HL-60 (cell line): ENCODE measurements at regions not wholly inside any gene's neighbourhood (a gene's known extent, or its start where the extent isn't known, plus 50 kb on each side); places are given as distances from the start of the nearest gene placed in this dataset.

Source experiments
- DNase-seq, 2 experiments: peaks; one replicate each; pipeline ENCODE4 v3.0.0-alpha.2; 2010 to 2020; ENCODE audit warnings: low read depth in 1 of 2, low spot score in 1 of 2
- H3K27ac ChIP-seq: fragments of 250-450 bp; sonication (Bioruptor Pico); replicated peaks from 2 replicates; pipeline ENCODE4 v1.5.1; 2020; ENCODE audit warnings: mild to moderate bottlenecking, moderate library complexity
- H3K27me3 ChIP-seq: fragments of 250-450 bp; sonication (Bioruptor Pico); 2 replicates; pipeline ENCODE4 v1.5.1; 2021; ENCODE audit warnings: mild to moderate bottlenecking, moderate library complexity; ENCODE audit not compliant: insufficient read depth, poor library complexity, severe bottlenecking
- H3K4me3 ChIP-seq: replicated peaks from 2 replicates; pipeline ENCODE4 v1.5.1; 2011; ENCODE audit warnings: mild to moderate bottlenecking, control low read depth, low read length; ENCODE audit not compliant: insufficient read depth
- CTCF ChIP-seq: IDR thresholded peaks from one replicate; pipeline ENCODE4 v1.5.1; 2011; ENCODE audit warnings: low read length, control low read depth, inconsistent platforms; ENCODE audit not compliant: insufficient read depth
- GABPA ChIP-seq: IDR thresholded peaks from 2 replicates; pipeline ENCODE4 v1.6.1; 2012; ENCODE audit warnings: low read depth
- POLR2AphosphoS5 ChIP-seq: IDR thresholded peaks from 2 replicates; pipeline ENCODE4 v1.6.1; 2012; ENCODE audit warnings: low read depth
- REST ChIP-seq: IDR thresholded peaks from 2 replicates; pipeline ENCODE4 v1.6.1; 2012; ENCODE audit warnings: low read depth; ENCODE audit not compliant: insufficient replicate concordance
- SPI1 ChIP-seq: IDR thresholded peaks from 2 replicates; pipeline ENCODE4 v1.6.1; 2012; ENCODE audit warnings: low read depth, mild to moderate bottlenecking, borderline replicate concordance

GRCh38 chr5:161042862-161043261 lies 190.9 kb upstream of the ATP10B start:
- Histone ChIP-seq H3K27ac (no peak overlapping the region), H3K27me3 (no peaks in the 10 kb centered on the region), H3K4me3 (no peak overlapping the region)
- no peak for TF ChIP-seq CTCF
- no peak for TF ChIP-seq REST
- TF ChIP-seq POLR2AphosphoS5 = no peak
- TF ChIP-seq SPI1 = no peak
- no peak for TF ChIP-seq GABPA
- no peak for DNase-seq

DNA sequence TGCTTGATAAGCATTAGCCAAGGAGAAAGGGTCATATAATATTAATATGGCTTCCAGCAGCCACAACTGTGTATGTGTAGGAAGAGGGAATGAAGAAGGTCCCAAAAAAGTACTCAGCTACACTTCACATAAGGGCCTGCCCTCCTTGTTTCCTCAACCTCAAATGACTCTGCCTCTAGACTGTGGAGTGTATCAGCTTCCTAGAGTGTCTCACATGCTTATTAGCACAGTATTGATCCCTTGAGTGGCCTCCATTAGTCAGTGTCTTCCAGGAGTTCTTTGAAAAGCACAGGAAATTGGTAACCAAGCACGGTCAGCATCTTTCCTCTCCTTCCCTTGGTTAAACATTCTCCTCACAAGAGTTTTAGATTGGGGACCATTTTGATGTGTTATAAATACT lies 190.4 kb upstream of the ATP10B start:
- no peak overlapping the region for H3K27ac ChIP-seq
- no peak overlapping the region for H3K4me3 ChIP-seq
- no peaks in the 10 kb centered on the region for H3K27me3 ChIP-seq
- DNase-seq = no peak
- no peak for TF ChIP-seq REST
- TF ChIP-seq SPI1 = no peak
- no peak for TF ChIP-seq CTCF
- no peak for TF ChIP-seq POLR2AphosphoS5
- TF ChIP-seq GABPA = no peak

- DNase-seq = no peak
- TF ChIP-seq REST = no peak
- TF ChIP-seq CTCF = no peak
- H3K4me3 ChIP-seq = no peak overlapping the region
- H3K27me3 ChIP-seq = no peaks in the 10 kb centered on the region
- H3K27ac ChIP-seq = no peak overlapping the region
These were observed 188.8 kb upstream of the ATP10B start for GRCh38 chr5:161040818-161041217.
